PC-3 (cell line): ENCODE measurements at regions not wholly inside any gene's neighbourhood (a gene's known extent, or its start where the extent isn't known, plus 50 kb on each side); places are given as distances from the start of the nearest gene placed in this dataset.

Source experiments
- EZH2 ChIP-seq: fragments of 300-600 bp; sonication (generic); IDR thresholded peaks from one replicate; pipeline ENCODE4 v1.6.1; 2017; ENCODE audit warnings: antibody characterized with exemption, mild to moderate bottlenecking, low read length; ENCODE audit not compliant: unreplicated experiment
- TF ChIP-seq, protein P1 (sequence below): fragments of 300-600 bp; sonication (generic); conservative IDR thresholded peaks from 2 replicates; pipeline ENCODE4 v1.5.1; 2017; ENCODE audit warnings: antibody characterized with exemption, low read depth, mild to moderate bottlenecking, low read length

GRCh38 chr16:79401782-79402181 lies 198.8 kb downstream of the MAF start:
- TF ChIP-seq, protein P1, sequence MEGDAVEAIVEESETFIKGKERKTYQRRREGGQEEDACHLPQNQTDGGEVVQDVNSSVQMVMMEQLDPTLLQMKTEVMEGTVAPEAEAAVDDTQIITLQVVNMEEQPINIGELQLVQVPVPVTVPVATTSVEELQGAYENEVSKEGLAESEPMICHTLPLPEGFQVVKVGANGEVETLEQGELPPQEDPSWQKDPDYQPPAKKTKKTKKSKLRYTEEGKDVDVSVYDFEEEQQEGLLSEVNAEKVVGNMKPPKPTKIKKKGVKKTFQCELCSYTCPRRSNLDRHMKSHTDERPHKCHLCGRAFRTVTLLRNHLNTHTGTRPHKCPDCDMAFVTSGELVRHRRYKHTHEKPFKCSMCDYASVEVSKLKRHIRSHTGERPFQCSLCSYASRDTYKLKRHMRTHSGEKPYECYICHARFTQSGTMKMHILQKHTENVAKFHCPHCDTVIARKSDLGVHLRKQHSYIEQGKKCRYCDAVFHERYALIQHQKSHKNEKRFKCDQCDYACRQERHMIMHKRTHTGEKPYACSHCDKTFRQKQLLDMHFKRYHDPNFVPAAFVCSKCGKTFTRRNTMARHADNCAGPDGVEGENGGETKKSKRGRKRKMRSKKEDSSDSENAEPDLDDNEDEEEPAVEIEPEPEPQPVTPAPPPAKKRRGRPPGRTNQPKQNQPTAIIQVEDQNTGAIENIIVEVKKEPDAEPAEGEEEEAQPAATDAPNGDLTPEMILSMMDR, result no peak
- TF ChIP-seq EZH2, result no peak
